ENCODE measurements at regions not wholly inside any gene's neighbourhood (a gene's known extent, or its start where the extent isn't known, plus 50 kb on each side); places are given as distances from the start of the nearest gene placed in this dataset.

GRCh38 chr4:36872679-36873078, 371.9 kb upstream of the NWD2 start:
- TF ChIP-seq POLR2A (IDR thresholded peaks at IDR 0.05) (no peak), CTCF (IDR thresholded peaks at IDR 0.05) (no peak)
